Thyroid gland (tissue), 4 donors: ENCODE measurements at regions not wholly inside any gene's neighbourhood (a gene's known extent, or its start where the extent isn't known, plus 50 kb on each side); places are given as distances from the start of the nearest gene placed in this dataset.

Experiments
- DNase-seq, 2 donors: peaks; one replicate each; pipeline ENCODE4 v3.0.0-alpha.2; 2019
- H3K27ac ChIP-seq, 3 donors: fragments of 200-600 bp; sonication (generic); 1 replicate in 2 of 3; 2 replicates in 1 of 3; pipeline ENCODE4 v1.5.1; 2016 to 2019; ENCODE audit warnings: mild to moderate bottlenecking in 1 of 3, moderate library complexity in 1 of 3
- H3K27me3 ChIP-seq: fragments of 200-600 bp; sonication (generic); one replicate; pipeline ENCODE4 v1.5.1; 2019
- H3K36me3 ChIP-seq, 2 donors: fragments of 200-600 bp; sonication (generic); one replicate each; pipeline ENCODE4 v1.5.1; 2016 to 2019
- H3K4me1 ChIP-seq, 2 donors: fragments of 200-600 bp; sonication (generic); one replicate each; pipeline ENCODE4 v1.5.1; 2017 to 2019
- H3K4me3 ChIP-seq, 3 donors: fragments of 200-600 bp; sonication (generic); replicated peaks in 1 of 3; 1 replicate in 2 of 3; 2 replicates in 1 of 3; pipeline ENCODE4 v1.5.1; 2016; ENCODE audit warnings: mild to moderate bottlenecking in 1 of 3
- H3K9me3 ChIP-seq: fragments of 200-600 bp; sonication (generic); one replicate; pipeline ENCODE4 v1.5.1; 2017
- CTCF ChIP-seq, 6 experiments: fragments of 200-600 bp in 3 of 6; fragments of 450-650 bp in 3 of 6; sonication (generic) in 3 of 6; IDR thresholded peaks; one replicate each; pipeline ENCODE4 v1.5.1; 2016 to 2019; ENCODE audit warnings: antibody characterized with exemption in 6 of 6, mild to moderate bottlenecking in 2 of 6, inconsistent platforms in 1 of 6, moderate library complexity in 1 of 6
- POLR2A ChIP-seq, 2 donors: fragments of 450-650 bp; IDR thresholded peaks; one replicate each; pipeline ENCODE4 v1.6.1; 2017; ENCODE audit warnings: antibody characterized with exemption in 2 of 2, mild to moderate bottlenecking in 2 of 2, moderate library complexity in 1 of 2
- WGBS, 2 donors: methylation state at CpG; one replicate each; pipeline ENCODE4 v1.1.5; 2017; 5-methylcytosine and 5-hydroxymethylcytosine counted together
- intact Hi-C: fragments of 100-400 bp; cut with DNase I; formaldehyde crosslinking; loops from one replicate; pipeline ENCODE4 v1.15.1; 2023

GRCh38 chr1:213647864-213648650, 339.7 kb upstream of the PROX1 start:
- Histone ChIP-seq H3K36me3 (no peaks in the 10 kb centered on the region), H3K27me3 (no peaks in the 10 kb centered on the region), H3K27ac (no peak overlapping the region), H3K4me3 (no peak overlapping the region), H3K4me1 (no peaks in the 10 kb centered on the region), H3K9me3 (no peaks in the 10 kb centered on the region)
- no peak for DNase-seq
- intact Hi-C loops: no loop called here
- WGBS, 2 donors: 57 to 65% methylated on average over 2 of the region's 2 CpGs
- TF ChIP-seq POLR2A (IDR thresholded peaks at IDR 0.05) (no peak), CTCF (IDR thresholded peaks at IDR 0.05) (no peak)

- no peaks in the 10 kb centered on the region for H3K27me3 ChIP-seq
- intact Hi-C loops: no loop called here
- H3K36me3 ChIP-seq: no peaks in the 10 kb centered on the region
- TF ChIP-seq POLR2A (IDR thresholded peaks at IDR 0.05) (no peak), CTCF (IDR thresholded peaks at IDR 0.05) (no peak)
- 52 to 69% methylated on average over 10 of the region's 10 CpGs for WGBS, 2 donors
- no peaks in the 10 kb centered on the region for H3K9me3 ChIP-seq
- H3K27ac ChIP-seq: no peak overlapping the region
- peak in 1 of 2 donors; percentile 8 for DNase-seq
- H3K4me3 ChIP-seq: no peak overlapping the region
- no peaks in the 10 kb centered on the region for H3K4me1 ChIP-seq
These were observed 338.4 kb upstream of the PROX1 start for GRCh38 chr1:213649373-213649772.

GRCh38 chr1:213650603-213651002, 337.2 kb upstream of the PROX1 start:
- 69 to 74% methylated on average over 2 of the region's 2 CpGs for WGBS, 2 donors
- H3K4me3 ChIP-seq: no peak overlapping the region
- TF ChIP-seq CTCF (IDR thresholded peaks at IDR 0.05) (no peak), POLR2A (IDR thresholded peaks at IDR 0.05) (no peak)
- no peaks in the 10 kb centered on the region for H3K4me1 ChIP-seq
- H3K36me3 ChIP-seq: no peaks in the 10 kb centered on the region
- no peak overlapping the region for H3K27ac ChIP-seq
- H3K27me3 ChIP-seq: no peaks in the 10 kb centered on the region
- intact Hi-C loops: loop anchor here (10.0 kb wide), 1 partner anchor 256 kb away; no protein-coding TSS in a partner anchor
- no peak for DNase-seq
- H3K9me3 ChIP-seq: no peaks in the 10 kb centered on the region

GRCh38 chr1:213651077-213651476, 336.7 kb upstream of the PROX1 start:
- TF ChIP-seq POLR2A (IDR thresholded peaks at IDR 0.05) (no peak), CTCF (IDR thresholded peaks at IDR 0.05) (no peak)
- Histone ChIP-seq H3K36me3 (no peaks in the 10 kb centered on the region), H3K27me3 (no peaks in the 10 kb centered on the region), H3K27ac (no peak overlapping the region), H3K4me1 (no peaks in the 10 kb centered on the region), H3K9me3 (no peaks in the 10 kb centered on the region), H3K4me3 (no peak overlapping the region)
- intact Hi-C loops: loop anchor here (10.0 kb wide), 1 partner anchor 256 kb away; no protein-coding TSS in a partner anchor
- WGBS, 2 donors: 60 to 63% methylated on average over 4 of the region's 4 CpGs
- DNase-seq: no peak

GRCh38 chr1:213652109-213652508, 335.7 kb upstream of the PROX1 start:
- no peaks in the 10 kb centered on the region for H3K36me3 ChIP-seq
- WGBS, 2 donors: 91 to 94% methylated on average over 4 of the region's 4 CpGs
- no peaks in the 10 kb centered on the region for H3K27me3 ChIP-seq
- TF ChIP-seq CTCF (IDR thresholded peaks at IDR 0.05) (no peak), POLR2A (IDR thresholded peaks at IDR 0.05) (no peak)
- intact Hi-C loops: loop anchor here (10.0 kb wide), 1 partner anchor 257 kb away; no protein-coding TSS in a partner anchor
- H3K27ac ChIP-seq: no peak overlapping the region
- DNase-seq: no peak
- H3K9me3 ChIP-seq: no peaks in the 10 kb centered on the region
- H3K4me3 ChIP-seq: no peak overlapping the region
- H3K4me1 ChIP-seq: no peaks in the 10 kb centered on the region
